Activated CD8-positive, alpha-beta memory T cell treated with anti-CD3 and anti-CD28 coated beads for 36 hours (primary cell): ENCODE measurements at regions not wholly inside any gene's neighbourhood (a gene's known extent, or its start where the extent isn't known, plus 50 kb on each side); places are given as distances from the start of the nearest gene placed in this dataset.

ENCODE experiments used
- CTCF ChIA-PET: fragments of 350-600 bp; sonication (Branson Sonifier 250); formaldehyde crosslinking; loops from one replicate; lab custom pipeline; 2021; ENCODE audit warnings: antibody characterized with exemption; lab: Charles Lee
- POLR2A ChIA-PET: fragments of 350-600 bp; sonication (Branson Sonifier 250); formaldehyde crosslinking; loops from one replicate; lab custom pipeline; 2021; ENCODE audit warnings: antibody characterized with exemption; lab: Charles Lee

- POLR2A ChIA-PET: no interaction called here
- CTCF ChIA-PET: no interaction called here
These were observed 1148.5 kb downstream of the IGSF11 start for GRCh38 chr3:117886147-117886546.

- ChIA-PET CTCF (no interaction called here), POLR2A (no interaction called here)
These were observed 1147.6 kb downstream of the IGSF11 start for GRCh38 chr3:117887031-117887430.

GRCh38 chr3:117887901-117888300 is 1146.7 kb downstream of the IGSF11 start:
- POLR2A ChIA-PET: no interaction called here

GRCh38 chr3:117892431-117892841 is 1142.2 kb downstream of the IGSF11 start:
- CTCF ChIA-PET: no interaction called here
- POLR2A ChIA-PET: no interaction called here

More at GRCh38 chr3:117887901-117888300, 1146.7 kb downstream of the IGSF11 start:
- CTCF ChIA-PET: no interaction called here

- POLR2A ChIA-PET: no interaction called here
- CTCF ChIA-PET: no interaction called here
These were observed 1141.6 kb downstream of the IGSF11 start for GRCh38 chr3:117893001-117893400.

- CTCF ChIA-PET: no interaction called here
- POLR2A ChIA-PET: no interaction called here
These were observed 1141.0 kb downstream of the IGSF11 start for GRCh38 chr3:117893638-117894037.

- CTCF ChIA-PET: no interaction called here
- POLR2A ChIA-PET: no interaction called here
These were observed 1135.7 kb downstream of the IGSF11 start for GRCh38 chr3:117898722-117899522.

GRCh38 chr3:117903226-117903625 is 1131.4 kb downstream of the IGSF11 start:
- POLR2A ChIA-PET: no interaction called here

GRCh38 chr3:117910820-117911521 is 1123.7 kb downstream of the IGSF11 start:
- POLR2A ChIA-PET: no interaction called here
- CTCF ChIA-PET: no interaction called here

More at GRCh38 chr3:117903226-117903625, 1131.4 kb downstream of the IGSF11 start:
- CTCF ChIA-PET: no interaction called here

GRCh38 chr3:117912352-117912751 is 1122.3 kb downstream of the IGSF11 start:
- ChIA-PET POLR2A (no interaction called here), CTCF (no interaction called here)

GRCh38 chr3:117914540-117915100 is 1120.0 kb downstream of the IGSF11 start:
- POLR2A ChIA-PET: no interaction called here
- CTCF ChIA-PET: no interaction called here

GRCh38 chr3:117916839-117917238 is 1117.8 kb downstream of the IGSF11 start:
- POLR2A ChIA-PET: no interaction called here
- CTCF ChIA-PET: no interaction called here

GRCh38 chr3:117919621-117920020 is 1115.0 kb downstream of the IGSF11 start:
- CTCF ChIA-PET: no interaction called here
- POLR2A ChIA-PET: no interaction called here

GRCh38 chr3:117920253-117920898 is 1114.3 kb downstream of the IGSF11 start:
- ChIA-PET CTCF (no interaction called here), POLR2A (no interaction called here)

GRCh38 chr3:117921411-117921810 is 1113.2 kb downstream of the IGSF11 start:
- ChIA-PET CTCF (no interaction called here), POLR2A (no interaction called here)

GRCh38 chr3:117922039-117922438 is 1112.6 kb downstream of the IGSF11 start:
- CTCF ChIA-PET: no interaction called here
- POLR2A ChIA-PET: no interaction called here

GRCh38 chr3:117926819-117927218 is 1107.8 kb downstream of the IGSF11 start:
- ChIA-PET POLR2A (no interaction called here), CTCF (no interaction called here)

GRCh38 chr3:117927825-117928224 is 1106.8 kb downstream of the IGSF11 start:
- ChIA-PET POLR2A (no interaction called here), CTCF (no interaction called here)

GRCh38 chr3:117928836-117929235 is 1105.8 kb downstream of the IGSF11 start:
- CTCF ChIA-PET: no interaction called here
- POLR2A ChIA-PET: no interaction called here

GRCh38 chr3:117932441-117932840 is 1102.2 kb downstream of the IGSF11 start:
- POLR2A ChIA-PET: no interaction called here
- CTCF ChIA-PET: no interaction called here
